Naive thymus-derived CD4-positive, alpha-beta T cell (primary cell): ENCODE measurements at regions not wholly inside any gene's neighbourhood (a gene's known extent, or its start where the extent isn't known, plus 50 kb on each side); places are given as distances from the start of the nearest gene placed in this dataset.

Experiments
- ATAC-seq: fragments of 150-1000 bp; cut with Tn5 transposase; 2 replicates; pipeline ENCODE4 v1.10.0; 2021; ENCODE audit warnings: mild to moderate bottlenecking, moderate library complexity
- CTCF ChIA-PET: fragments of 350-600 bp; sonication (Branson Sonifier 250); formaldehyde crosslinking; loops from one replicate; lab custom pipeline; 2021; ENCODE audit warnings: antibody characterized with exemption; lab: Charles Lee
- POLR2A ChIA-PET: fragments of 350-600 bp; sonication (Branson Sonifier 250); formaldehyde crosslinking; loops from one replicate; lab custom pipeline; 2021; ENCODE audit warnings: antibody characterized with exemption, inconsistent platforms; lab: Charles Lee
- DNase-seq, 9 donors: peaks; one replicate each; pipeline versions ENCODE4 v3.0.0 to v3.0.0-alpha.2; 2020 to 2022; ENCODE audit warnings: mixed read lengths in 1 of 9
- H3K27ac ChIP-seq: one replicate; pipeline ENCODE4 v1.7.0; 2013; ENCODE audit warnings: mild to moderate bottlenecking, low read depth, low read length, moderate library complexity
- H3K27me3 ChIP-seq, 2 donors: one replicate each; pipeline ENCODE4 v1.7.0; 2013; ENCODE audit warnings: low read length in 2 of 2, mild to moderate bottlenecking in 2 of 2, moderate library complexity in 2 of 2; ENCODE audit not compliant: control insufficient read depth in 2 of 2, insufficient read depth in 2 of 2
- H3K36me3 ChIP-seq, 3 experiments: 1 replicate in 2 of 3; 2 replicates in 1 of 3; pipeline ENCODE4 v1.7.0; 2013; ENCODE audit warnings: low read length in 3 of 3, mild to moderate bottlenecking in 3 of 3, moderate library complexity in 1 of 3; ENCODE audit not compliant: insufficient read depth in 3 of 3, control insufficient read depth in 2 of 3
- H3K4me1 ChIP-seq, 2 donors: one replicate each; pipeline ENCODE4 v1.7.0; 2013; ENCODE audit warnings: low read length in 2 of 2, mild to moderate bottlenecking in 2 of 2, moderate library complexity in 1 of 2; ENCODE audit not compliant: control insufficient read depth in 2 of 2, insufficient read depth in 2 of 2
- H3K4me3 ChIP-seq: 2 replicates; pipeline ENCODE4 v1.7.0; 2013; ENCODE audit warnings: mild to moderate bottlenecking, low read length
- H3K9me3 ChIP-seq, 3 experiments: 1 replicate in 2 of 3; 2 replicates in 1 of 3; pipeline ENCODE4 v1.7.0; 2013; ENCODE audit warnings: low read length in 3 of 3; ENCODE audit not compliant: control insufficient read depth in 2 of 3
- H3K27ac Mint-ChIP-seq, 9 donors: one replicate each; pipeline ENCODE4 v1.8.0; 2020 to 2022; ENCODE audit warnings: mixed read lengths in 9 of 9, mild to moderate bottlenecking in 8 of 9, moderate library complexity in 5 of 9, inconsistent platforms in 2 of 9
- H3K27me3 Mint-ChIP-seq, 5 donors: one replicate each; pipeline ENCODE4 v1.8.0; 2021 to 2022; ENCODE audit warnings: mixed read lengths in 5 of 5, mild to moderate bottlenecking in 1 of 5
- H3K36me3 Mint-ChIP-seq, 5 donors: one replicate each; pipeline ENCODE4 v1.8.0; 2020 to 2022; ENCODE audit warnings: mixed read lengths in 5 of 5, mild to moderate bottlenecking in 3 of 5, inconsistent platforms in 1 of 5
- H3K4me1 Mint-ChIP-seq, 7 donors: one replicate each; pipeline ENCODE4 v1.8.0; 2020 to 2022; ENCODE audit warnings: mixed read lengths in 7 of 7, mild to moderate bottlenecking in 3 of 7, inconsistent platforms in 1 of 7
- H3K4me3 Mint-ChIP-seq, 10 donors: one replicate each; pipeline ENCODE4 v1.8.0; 2020 to 2022; ENCODE audit warnings: mild to moderate bottlenecking in 10 of 10, mixed read lengths in 10 of 10, moderate library complexity in 6 of 10, inconsistent platforms in 2 of 10
- H3K9me3 Mint-ChIP-seq, 11 donors: one replicate each; pipeline ENCODE4 v1.8.0; 2020 to 2022; ENCODE audit warnings: mixed read lengths in 11 of 11, mild to moderate bottlenecking in 4 of 11, inconsistent platforms in 1 of 11, moderate library complexity in 1 of 11
- intact Hi-C, 2 donors: fragments of 100-400 bp; cut with micrococcal nuclease; formaldehyde crosslinking; loops; one replicate each; pipeline ENCODE4 v1.15.1; 2023

DNA sequence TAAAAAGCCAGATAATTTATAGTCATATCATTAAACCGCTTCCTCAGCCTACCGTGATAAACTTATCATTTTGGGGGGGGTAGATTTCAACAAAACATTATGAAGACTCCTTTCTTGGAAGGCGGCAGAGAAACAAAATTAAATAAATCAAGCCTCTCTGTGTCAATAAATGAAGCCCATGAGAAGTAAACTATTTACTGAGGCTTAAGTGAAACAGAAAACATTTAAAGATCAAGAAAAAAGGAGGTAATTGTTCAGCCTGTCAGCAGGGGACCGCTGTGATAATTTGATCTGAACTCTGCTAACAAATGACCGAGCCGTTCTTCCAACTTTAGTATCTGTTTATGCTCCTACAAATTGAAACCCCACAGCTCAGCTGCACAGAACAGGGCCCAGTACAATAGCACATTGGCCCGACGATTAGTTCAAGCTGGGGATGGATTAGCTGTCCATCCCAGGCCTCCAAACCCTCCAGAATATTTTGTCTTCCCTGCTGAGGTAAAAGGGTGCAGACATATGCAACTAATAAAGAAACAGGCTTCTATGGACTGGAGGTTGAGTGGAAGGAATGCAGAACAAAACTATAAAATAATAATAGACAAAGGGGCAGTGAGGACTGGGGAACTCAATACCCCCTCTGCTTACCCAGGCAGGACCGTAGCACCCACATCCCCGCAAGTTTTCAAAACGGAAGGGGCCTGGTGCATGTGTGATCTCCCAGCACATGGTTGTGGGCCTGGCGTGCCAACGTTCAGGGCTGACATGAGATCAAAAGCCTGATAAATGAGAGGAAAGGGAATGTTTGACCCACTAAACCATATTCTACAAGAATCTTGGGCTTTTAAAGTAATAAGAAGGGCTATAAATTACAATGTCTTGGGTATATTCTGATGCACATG lies 298.1 kb upstream of the IRX5 start:
- Histone ChIP-seq H3K4me3 (no peak overlapping the region), H3K27me3 (no peaks in the 10 kb centered on the region), H3K4me1 (no peaks in the 10 kb centered on the region), H3K36me3 (no peaks in the 10 kb centered on the region), H3K9me3 (no peaks in the 10 kb centered on the region), H3K27ac (no peak overlapping the region)
- peaks cover 0 to 6% (median 2%) of the 10 kb centered on the region in 11 donors for H3K9me3 Mint-ChIP-seq
- peaks cover 0 to 25% (median 10%) of the 10 kb centered on the region in 5 donors for H3K27me3 Mint-ChIP-seq
- POLR2A ChIA-PET, result no interaction called here
- no peak for ATAC-seq
- no peak for DNase-seq
- CTCF ChIA-PET, result no interaction called here
- intact Hi-C loops, result no loop called here
- no peak overlapping the region for H3K4me3 Mint-ChIP-seq
- no peaks in the 10 kb centered on the region for H3K4me1 Mint-ChIP-seq
- peaks cover 0 to 4% (median 0%) of the 10 kb centered on the region in 5 donors for H3K36me3 Mint-ChIP-seq
- H3K27ac Mint-ChIP-seq, result no peak overlapping the region

DNA sequence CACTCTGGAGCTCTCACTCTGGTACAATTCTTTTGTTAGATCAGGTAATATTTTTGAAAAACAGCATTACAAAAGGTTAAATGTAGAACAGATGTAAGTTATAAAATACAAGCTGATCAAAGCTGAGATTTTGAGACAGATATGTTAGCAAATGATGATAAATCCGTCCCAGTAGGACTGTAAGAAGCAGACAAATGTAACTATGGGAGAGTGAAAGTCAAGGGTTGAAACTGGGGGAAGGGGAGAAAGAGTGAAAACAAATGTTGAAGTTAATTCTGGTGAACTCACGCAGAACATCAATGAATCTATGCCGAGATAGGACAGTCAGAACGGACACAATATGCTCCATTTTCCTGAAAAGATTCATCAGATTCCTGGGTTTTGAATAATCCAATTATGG lies 298.9 kb upstream of the IRX5 start:
- Histone ChIP-seq H3K4me3 (no peak overlapping the region), H3K27ac (no peak overlapping the region), H3K27me3 (no peaks in the 10 kb centered on the region), H3K4me1 (no peaks in the 10 kb centered on the region), H3K36me3 (no peaks in the 10 kb centered on the region), H3K9me3 (no peaks in the 10 kb centered on the region)
- DNase-seq (no peak), ATAC-seq (no peak)
- Mint-ChIP-seq H3K4me3 (no peak overlapping the region), H3K4me1 (no peaks in the 10 kb centered on the region), H3K27ac (no peak overlapping the region), H3K36me3 (peaks cover 0 to 4% (median 0%) of the 10 kb centered on the region in 5 donors), H3K27me3 (peaks cover 0 to 27% (median 10%) of the 10 kb centered on the region in 5 donors), H3K9me3 (peaks cover 0 to 6% (median 2%) of the 10 kb centered on the region in 11 donors)
- CTCF ChIA-PET, result no interaction called here
- intact Hi-C loops, result no loop called here
- POLR2A ChIA-PET, result no interaction called here

DNA sequence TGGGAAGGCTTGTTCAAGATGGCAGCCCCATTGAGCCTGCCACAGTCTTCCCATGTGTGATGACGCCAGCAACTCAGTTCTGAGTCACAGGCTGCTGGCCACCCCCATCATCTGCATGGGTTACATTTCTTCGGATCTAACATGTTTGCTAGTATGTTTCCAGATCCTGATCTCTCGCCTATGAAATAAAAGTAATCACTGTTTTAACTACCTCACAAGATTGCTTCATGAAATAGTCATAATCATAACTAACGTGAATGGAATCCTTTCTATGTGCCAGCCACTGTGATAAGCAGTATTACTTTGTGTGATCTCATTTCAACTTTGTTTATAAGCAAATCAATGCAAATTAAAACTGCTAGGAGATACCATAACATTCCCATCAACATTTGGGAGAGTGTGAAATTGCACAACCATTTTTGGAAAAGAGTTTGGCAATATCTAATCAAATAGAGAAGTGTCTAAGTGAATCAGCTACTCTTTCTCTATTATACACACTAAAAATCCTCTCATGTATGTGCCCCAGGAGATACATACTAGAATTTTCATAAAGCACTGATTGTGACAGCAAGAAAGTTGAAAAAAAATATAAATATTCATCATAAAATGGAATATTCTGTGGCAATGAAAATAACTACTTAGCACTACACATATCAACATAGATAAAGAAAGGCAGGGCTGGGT lies 300.2 kb upstream of the IRX5 start:
- peaks cover 0 to 6% (median 0%) of the 10 kb centered on the region in 11 donors for H3K9me3 Mint-ChIP-seq
- H3K4me3 Mint-ChIP-seq, result no peak overlapping the region
- no peaks in the 10 kb centered on the region for H3K9me3 ChIP-seq
- H3K4me1 Mint-ChIP-seq, result no peaks in the 10 kb centered on the region
- H3K27me3 Mint-ChIP-seq, result peaks cover 0 to 17% (median 7%) of the 10 kb centered on the region in 5 donors
- peaks cover 0 to 4% (median 0%) of the 10 kb centered on the region in 5 donors for H3K36me3 Mint-ChIP-seq
- H3K27ac Mint-ChIP-seq, result no peak overlapping the region
- ATAC-seq (no peak), DNase-seq (no peak)
- H3K4me1 ChIP-seq, result no peaks in the 10 kb centered on the region
- no peak overlapping the region for H3K4me3 ChIP-seq
- H3K36me3 ChIP-seq, result no peaks in the 10 kb centered on the region
- intact Hi-C loops, result no loop called here
- H3K27me3 ChIP-seq, result no peaks in the 10 kb centered on the region
- POLR2A ChIA-PET, result no interaction called here
- CTCF ChIA-PET, result no interaction called here
- H3K27ac ChIP-seq, result no peak overlapping the region

DNA sequence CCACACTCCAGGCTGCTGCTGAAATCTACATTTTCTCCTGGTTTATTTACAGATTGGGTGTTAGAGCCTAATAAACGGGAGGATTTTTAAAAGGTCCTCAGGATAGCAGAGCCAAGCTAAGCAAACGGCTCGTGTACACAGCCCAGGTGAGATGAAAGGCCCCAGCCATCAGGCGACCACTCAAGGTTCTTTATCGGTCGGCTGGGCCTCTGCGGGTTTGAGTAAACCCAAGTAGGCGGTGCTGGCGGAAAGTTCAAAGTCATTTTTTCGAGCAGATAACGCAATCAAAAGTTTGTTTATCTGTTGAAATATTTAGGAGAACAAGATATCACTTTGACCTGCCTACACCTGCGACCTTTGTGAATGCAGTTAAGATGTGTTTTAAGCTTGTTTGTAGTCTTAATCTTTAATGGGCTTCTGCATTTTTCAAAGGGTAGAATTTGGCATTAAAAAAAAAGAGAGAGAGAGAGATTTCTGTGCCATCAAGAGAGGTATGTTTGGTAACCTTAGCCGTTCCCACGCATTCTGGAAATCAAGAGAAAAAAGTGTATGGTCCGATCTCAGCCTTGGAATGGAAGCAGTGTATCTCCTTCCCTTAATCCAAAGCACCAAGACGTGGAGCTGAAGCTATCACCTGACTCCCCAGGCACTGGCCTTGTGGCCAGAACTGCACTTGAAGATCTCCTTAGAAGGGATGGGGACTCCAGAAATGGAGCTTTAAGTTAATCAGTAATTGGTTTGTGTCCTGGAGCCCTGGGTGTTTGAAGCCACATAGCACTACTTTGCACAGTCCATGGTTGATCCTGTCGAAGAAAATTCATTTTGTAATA lies 301.7 kb upstream of the IRX5 start:
- DNase-seq (no peak), ATAC-seq (no peak)
- ChIA-PET CTCF (interaction anchor here (0.7 kb wide), 1 partner anchor 26 kb away, joined by 4 read pairs; no protein-coding TSS in a partner anchor), POLR2A (no interaction called here)
- no peaks in the 10 kb centered on the region for H3K4me1 Mint-ChIP-seq
- intact Hi-C loops, result no loop called here
- Histone ChIP-seq H3K9me3 (no peaks in the 10 kb centered on the region), H3K27me3 (no peaks in the 10 kb centered on the region), H3K27ac (no peak overlapping the region), H3K4me1 (no peaks in the 10 kb centered on the region), H3K4me3 (no peak overlapping the region), H3K36me3 (no peaks in the 10 kb centered on the region)
- peaks cover 0 to 9% (median 1%) of the 10 kb centered on the region in 11 donors for H3K9me3 Mint-ChIP-seq
- peaks cover 0 to 17% (median 7%) of the 10 kb centered on the region in 5 donors for H3K27me3 Mint-ChIP-seq
- no peak overlapping the region for H3K27ac Mint-ChIP-seq
- no peak overlapping the region for H3K4me3 Mint-ChIP-seq
- peaks cover 0 to 4% (median 0%) of the 10 kb centered on the region in 5 donors for H3K36me3 Mint-ChIP-seq

DNA sequence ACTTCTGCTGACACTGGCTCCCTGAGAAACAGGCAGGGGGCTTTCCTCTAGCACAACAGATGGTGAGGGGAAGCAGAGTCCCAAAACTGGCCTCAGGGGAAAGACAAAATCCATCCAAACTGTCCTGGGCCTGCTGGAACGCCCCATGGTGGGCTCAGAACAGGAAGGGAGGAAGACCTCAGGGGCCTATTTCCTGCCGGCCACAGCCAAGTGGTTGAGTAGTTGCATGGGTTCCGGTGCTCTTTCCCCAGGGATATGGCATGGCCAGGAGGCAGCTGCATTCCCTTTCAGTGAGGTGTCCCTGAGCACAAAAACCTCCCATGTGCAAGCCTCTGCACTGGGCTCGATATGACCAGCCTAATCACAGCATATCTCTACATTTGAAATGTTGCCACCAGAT lies 303.0 kb upstream of the IRX5 start:
- no peak for DNase-seq
- no peak overlapping the region for H3K4me3 Mint-ChIP-seq
- H3K27me3 ChIP-seq, result no peaks in the 10 kb centered on the region
- no peaks in the 10 kb centered on the region for H3K36me3 ChIP-seq
- H3K27ac Mint-ChIP-seq, result no peak overlapping the region
- no peak overlapping the region for H3K27ac ChIP-seq
- POLR2A ChIA-PET, result no interaction called here
- peaks cover 0 to 3% (median 0%) of the 10 kb centered on the region in 5 donors for H3K36me3 Mint-ChIP-seq
- intact Hi-C loops, result no loop called here
- no peaks in the 10 kb centered on the region for H3K4me1 ChIP-seq
- CTCF ChIA-PET, result no interaction called here
- H3K9me3 Mint-ChIP-seq, result peaks cover 0 to 9% (median 1%) of the 10 kb centered on the region in 11 donors
- peaks cover 0 to 13% (median 7%) of the 10 kb centered on the region in 5 donors for H3K27me3 Mint-ChIP-seq
- H3K4me1 Mint-ChIP-seq, result no peaks in the 10 kb centered on the region
- ATAC-seq, result no peak
- H3K9me3 ChIP-seq, result no peaks in the 10 kb centered on the region
- H3K4me3 ChIP-seq, result no peak overlapping the region

DNA sequence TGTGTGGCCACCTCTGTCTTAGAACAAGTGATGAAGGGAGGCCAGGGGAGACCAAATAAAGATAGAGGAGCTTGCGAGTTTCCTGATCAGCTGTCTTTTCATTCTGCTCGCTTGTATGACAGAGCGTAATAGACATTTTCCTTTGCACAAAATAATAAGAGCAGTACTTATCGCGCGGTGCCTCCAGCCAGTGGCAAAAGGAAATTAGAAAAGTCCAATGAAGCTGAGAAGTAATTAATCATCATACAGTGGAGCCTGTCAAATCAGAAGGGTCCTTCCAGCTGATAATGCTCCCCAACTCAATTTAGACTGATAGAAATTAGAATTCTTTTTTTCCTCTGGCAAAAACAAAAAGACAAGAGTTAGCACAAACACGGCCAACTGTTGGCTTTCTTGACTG lies 307.0 kb upstream of the IRX5 start:
- peaks cover 0 to 16% (median 5%) of the 10 kb centered on the region in 5 donors for H3K27me3 Mint-ChIP-seq
- H3K27ac Mint-ChIP-seq, result no peak overlapping the region
- CTCF ChIA-PET, result interaction anchor here (1.2 kb wide), 1 partner anchor 12 kb away, joined by 3 read pairs; no protein-coding TSS in a partner anchor
- Histone ChIP-seq H3K27me3 (no peaks in the 10 kb centered on the region), H3K4me3 (no peak overlapping the region), H3K4me1 (no peaks in the 10 kb centered on the region), H3K9me3 (no peaks in the 10 kb centered on the region), H3K36me3 (no peaks in the 10 kb centered on the region), H3K27ac (no peak overlapping the region)
- peaks cover 0 to 7% (median 0%) of the 10 kb centered on the region in 11 donors for H3K9me3 Mint-ChIP-seq
- no peaks in the 10 kb centered on the region for H3K4me1 Mint-ChIP-seq
- POLR2A ChIA-PET, result no interaction called here
- peaks cover 0 to 3% (median 0%) of the 10 kb centered on the region in 5 donors for H3K36me3 Mint-ChIP-seq
- DNase-seq, result no peak
- H3K4me3 Mint-ChIP-seq, result no peak overlapping the region
- intact Hi-C loops, result no loop called here
- no peak for ATAC-seq
